GM23338 (cell line): ENCODE measurements at regions not wholly inside any gene's neighbourhood (a gene's known extent, or its start where the extent isn't known, plus 50 kb on each side); places are given as distances from the start of the nearest gene placed in this dataset.

Source experiments
- EZH2 ChIP-seq: fragments of 200-600 bp; sonication (generic); IDR thresholded peaks from one replicate; pipeline ENCODE4 v1.8.0; 2017; ENCODE audit warnings: antibody characterized with exemption, mild to moderate bottlenecking, low read depth; ENCODE audit not compliant: unreplicated experiment
- EZH2phosphoT487 ChIP-seq: fragments of 200-600 bp; sonication (generic); IDR thresholded peaks from one replicate; pipeline ENCODE4 v1.8.1; 2018; ENCODE audit warnings: antibody characterized with exemption; ENCODE audit not compliant: unreplicated experiment
- JUNB ChIP-seq: IDR thresholded peaks from one replicate; pipeline ENCODE4 v1.6.1; 2016; ENCODE audit warnings: antibody characterized with exemption; ENCODE audit not compliant: unreplicated experiment
- NANOG ChIP-seq: IDR thresholded peaks from 2 replicates; pipeline ENCODE4 v1.6.1; 2016; ENCODE audit warnings: antibody characterized with exemption, borderline replicate concordance
- POLR2AphosphoS5 ChIP-seq: IDR thresholded peaks from 2 replicates; pipeline ENCODE4 v1.6.1; 2016; ENCODE audit warnings: antibody characterized with exemption, low read depth
- ZNF114 ChIP-seq: fragments of 250-450 bp; sonication (Bioruptor Pico); IDR thresholded peaks from 2 replicates; pipeline ENCODE4 v1.5.0; 2020; ENCODE audit warnings: mild to moderate bottlenecking, moderate library complexity
- ZNF331 ChIP-seq: fragments of 250-450 bp; sonication (Bioruptor Pico); IDR thresholded peaks from 2 replicates; pipeline ENCODE4 v1.5.0; 2020; ENCODE audit warnings: low read depth, mild to moderate bottlenecking, moderate library complexity
- TF ChIP-seq, protein P1 (sequence below): fragments of 250-450 bp; sonication (Bioruptor Pico); IDR thresholded peaks from 2 replicates; pipeline ENCODE4 v1.5.0; 2020; ENCODE audit warnings: mild to moderate bottlenecking, moderate library complexity
- TF ChIP-seq, protein P2 (sequence below): IDR thresholded peaks from 2 replicates; pipeline ENCODE4 v1.6.1; 2016; ENCODE audit warnings: antibody characterized with exemption
- TF ChIP-seq, protein P3 (sequence below), 2 experiments: fragments of 200-600 bp in 1 of 2; sonication (generic) in 1 of 2; conservative IDR thresholded peaks; 2 replicates each; pipeline versions ENCODE4 v1.5.1 to v1.6.1; 2016 to 2017; ENCODE audit warnings: antibody characterized with exemption in 2 of 2, low read depth in 2 of 2, mild to moderate bottlenecking in 2 of 2, moderate library complexity in 1 of 2

DNA sequence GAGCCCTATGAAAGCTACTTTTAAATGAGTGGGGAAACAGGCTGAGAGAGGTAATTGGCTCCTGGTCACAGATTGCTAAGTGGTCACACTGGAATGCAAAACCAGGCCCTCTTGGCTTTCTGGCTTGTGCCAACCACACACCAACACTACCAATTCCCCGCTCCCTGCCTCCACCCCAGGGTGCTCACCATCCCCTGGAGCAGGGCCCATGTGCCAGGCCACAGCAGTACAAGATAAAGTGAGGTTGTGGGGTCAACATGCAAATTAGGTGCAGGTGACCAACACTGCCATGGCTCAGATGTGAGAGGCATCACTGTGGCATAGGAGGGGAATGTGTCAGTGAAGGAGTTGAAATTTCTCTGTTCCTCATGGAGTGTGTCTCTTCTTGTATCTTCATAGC, 312.5 kb downstream of the MYCN start (continued):
- TF ChIP-seq, protein P1, sequence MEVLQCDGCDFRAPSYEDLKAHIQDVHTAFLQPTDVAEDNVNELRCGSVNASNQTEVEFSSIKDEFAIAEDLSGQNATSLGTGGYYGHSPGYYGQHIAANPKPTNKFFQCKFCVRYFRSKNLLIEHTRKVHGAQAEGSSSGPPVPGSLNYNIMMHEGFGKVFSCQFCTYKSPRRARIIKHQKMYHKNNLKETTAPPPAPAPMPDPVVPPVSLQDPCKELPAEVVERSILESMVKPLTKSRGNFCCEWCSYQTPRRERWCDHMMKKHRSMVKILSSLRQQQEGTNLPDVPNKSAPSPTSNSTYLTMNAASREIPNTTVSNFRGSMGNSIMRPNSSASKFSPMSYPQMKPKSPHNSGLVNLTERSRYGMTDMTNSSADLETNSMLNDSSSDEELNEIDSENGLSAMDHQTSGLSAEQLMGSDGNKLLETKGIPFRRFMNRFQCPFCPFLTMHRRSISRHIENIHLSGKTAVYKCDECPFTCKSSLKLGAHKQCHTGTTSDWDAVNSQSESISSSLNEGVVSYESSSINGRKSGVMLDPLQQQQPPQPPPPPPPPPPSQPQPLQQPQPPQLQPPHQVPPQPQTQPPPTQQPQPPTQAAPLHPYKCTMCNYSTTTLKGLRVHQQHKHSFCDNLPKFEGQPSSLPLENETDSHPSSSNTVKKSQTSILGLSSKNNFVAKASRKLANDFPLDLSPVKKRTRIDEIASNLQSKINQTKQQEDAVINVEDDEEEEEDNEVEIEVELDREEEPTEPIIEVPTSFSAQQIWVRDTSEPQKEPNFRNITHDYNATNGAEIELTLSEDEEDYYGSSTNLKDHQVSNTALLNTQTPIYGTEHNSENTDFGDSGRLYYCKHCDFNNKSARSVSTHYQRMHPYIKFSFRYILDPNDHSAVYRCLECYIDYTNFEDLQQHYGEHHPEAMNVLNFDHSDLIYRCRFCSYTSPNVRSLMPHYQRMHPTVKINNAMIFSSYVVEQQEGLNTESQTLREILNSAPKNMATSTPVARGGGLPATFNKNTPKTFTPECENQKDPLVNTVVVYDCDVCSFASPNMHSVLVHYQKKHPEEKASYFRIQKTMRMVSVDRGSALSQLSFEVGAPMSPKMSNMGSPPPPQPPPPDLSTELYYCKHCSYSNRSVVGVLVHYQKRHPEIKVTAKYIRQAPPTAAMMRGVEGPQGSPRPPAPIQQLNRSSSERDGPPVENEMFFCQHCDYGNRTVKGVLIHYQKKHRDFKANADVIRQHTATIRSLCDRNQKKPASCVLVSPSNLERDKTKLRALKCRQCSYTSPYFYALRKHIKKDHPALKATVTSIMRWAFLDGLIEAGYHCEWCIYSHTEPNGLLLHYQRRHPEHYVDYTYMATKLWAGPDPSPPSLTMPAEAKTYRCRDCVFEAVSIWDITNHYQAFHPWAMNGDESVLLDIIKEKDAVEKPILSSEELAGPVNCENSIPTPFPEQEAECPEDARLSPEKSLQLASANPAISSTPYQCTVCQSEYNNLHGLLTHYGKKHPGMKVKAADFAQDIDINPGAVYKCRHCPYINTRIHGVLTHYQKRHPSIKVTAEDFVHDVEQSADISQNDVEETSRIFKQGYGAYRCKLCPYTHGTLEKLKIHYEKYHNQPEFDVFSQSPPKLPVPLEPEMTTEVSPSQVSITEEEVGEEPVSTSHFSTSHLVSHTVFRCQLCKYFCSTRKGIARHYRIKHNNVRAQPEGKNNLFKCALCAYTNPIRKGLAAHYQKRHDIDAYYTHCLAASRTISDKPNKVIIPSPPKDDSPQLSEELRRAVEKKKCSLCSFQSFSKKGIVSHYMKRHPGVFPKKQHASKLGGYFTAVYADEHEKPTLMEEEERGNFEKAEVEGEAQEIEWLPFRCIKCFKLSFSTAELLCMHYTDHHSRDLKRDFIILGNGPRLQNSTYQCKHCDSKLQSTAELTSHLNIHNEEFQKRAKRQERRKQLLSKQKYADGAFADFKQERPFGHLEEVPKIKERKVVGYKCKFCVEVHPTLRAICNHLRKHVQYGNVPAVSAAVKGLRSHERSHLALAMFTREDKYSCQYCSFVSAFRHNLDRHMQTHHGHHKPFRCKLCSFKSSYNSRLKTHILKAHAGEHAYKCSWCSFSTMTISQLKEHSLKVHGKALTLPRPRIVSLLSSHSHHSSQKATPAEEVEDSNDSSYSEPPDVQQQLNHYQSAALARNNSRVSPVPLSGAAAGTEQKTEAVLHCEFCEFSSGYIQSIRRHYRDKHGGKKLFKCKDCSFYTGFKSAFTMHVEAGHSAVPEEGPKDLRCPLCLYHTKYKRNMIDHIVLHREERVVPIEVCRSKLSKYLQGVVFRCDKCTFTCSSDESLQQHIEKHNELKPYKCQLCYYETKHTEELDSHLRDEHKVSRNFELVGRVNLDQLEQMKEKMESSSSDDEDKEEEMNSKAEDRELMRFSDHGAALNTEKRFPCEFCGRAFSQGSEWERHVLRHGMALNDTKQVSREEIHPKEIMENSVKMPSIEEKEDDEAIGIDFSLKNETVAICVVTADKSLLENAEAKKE (CRISPR knock-in tag), result no peak
- TF ChIP-seq JUNB, result no peak
- TF ChIP-seq ZNF114 (CRISPR knock-in tag), result no peak
- no peak for TF ChIP-seq POLR2AphosphoS5
- no peak for TF ChIP-seq EZH2
- TF ChIP-seq, protein P2, sequence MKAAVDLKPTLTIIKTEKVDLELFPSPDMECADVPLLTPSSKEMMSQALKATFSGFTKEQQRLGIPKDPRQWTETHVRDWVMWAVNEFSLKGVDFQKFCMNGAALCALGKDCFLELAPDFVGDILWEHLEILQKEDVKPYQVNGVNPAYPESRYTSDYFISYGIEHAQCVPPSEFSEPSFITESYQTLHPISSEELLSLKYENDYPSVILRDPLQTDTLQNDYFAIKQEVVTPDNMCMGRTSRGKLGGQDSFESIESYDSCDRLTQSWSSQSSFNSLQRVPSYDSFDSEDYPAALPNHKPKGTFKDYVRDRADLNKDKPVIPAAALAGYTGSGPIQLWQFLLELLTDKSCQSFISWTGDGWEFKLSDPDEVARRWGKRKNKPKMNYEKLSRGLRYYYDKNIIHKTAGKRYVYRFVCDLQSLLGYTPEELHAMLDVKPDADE, result no peak
- no peak for TF ChIP-seq NANOG
- no peak for TF ChIP-seq ZNF331 (CRISPR knock-in tag)
- TF ChIP-seq, protein P3, sequence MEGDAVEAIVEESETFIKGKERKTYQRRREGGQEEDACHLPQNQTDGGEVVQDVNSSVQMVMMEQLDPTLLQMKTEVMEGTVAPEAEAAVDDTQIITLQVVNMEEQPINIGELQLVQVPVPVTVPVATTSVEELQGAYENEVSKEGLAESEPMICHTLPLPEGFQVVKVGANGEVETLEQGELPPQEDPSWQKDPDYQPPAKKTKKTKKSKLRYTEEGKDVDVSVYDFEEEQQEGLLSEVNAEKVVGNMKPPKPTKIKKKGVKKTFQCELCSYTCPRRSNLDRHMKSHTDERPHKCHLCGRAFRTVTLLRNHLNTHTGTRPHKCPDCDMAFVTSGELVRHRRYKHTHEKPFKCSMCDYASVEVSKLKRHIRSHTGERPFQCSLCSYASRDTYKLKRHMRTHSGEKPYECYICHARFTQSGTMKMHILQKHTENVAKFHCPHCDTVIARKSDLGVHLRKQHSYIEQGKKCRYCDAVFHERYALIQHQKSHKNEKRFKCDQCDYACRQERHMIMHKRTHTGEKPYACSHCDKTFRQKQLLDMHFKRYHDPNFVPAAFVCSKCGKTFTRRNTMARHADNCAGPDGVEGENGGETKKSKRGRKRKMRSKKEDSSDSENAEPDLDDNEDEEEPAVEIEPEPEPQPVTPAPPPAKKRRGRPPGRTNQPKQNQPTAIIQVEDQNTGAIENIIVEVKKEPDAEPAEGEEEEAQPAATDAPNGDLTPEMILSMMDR (conservative IDR thresholded peaks at IDR 0.05; ENCODE audit: low read depth in 2 of 2), result no peak
- TF ChIP-seq EZH2phosphoT487, result no peak
